ENCODE measurements at regions not wholly inside any gene's neighbourhood (a gene's known extent, or its start where the extent isn't known, plus 50 kb on each side); places are given as distances from the start of the nearest gene placed in this dataset.
"Not testable (repeated sequence)": the region's sequence is repeated elsewhere in the genome, so short reads cannot be mapped to it uniquely, and the experiment has no call there.

GRCh38 chr6:134447883-134448387 lies 130.0 kb upstream of the SGK1 start:
- peak; percentile 87 for DNase-seq

GRCh38 chr6:134447423-134447822 lies 129.5 kb upstream of the SGK1 start:
- no peak for DNase-seq

GRCh38 chr6:134446896-134447295 lies 129.0 kb upstream of the SGK1 start:
- DNase-seq: peak; percentile 39

GRCh38 chr6:134446218-134446848 lies 128.4 kb upstream of the SGK1 start:
- DNase-seq: no peak

- no peak for DNase-seq
Measured at GRCh38 chr6:134443009-134443408, 125.1 kb upstream of the SGK1 start.

GRCh38 chr6:134442073-134442472 lies 124.2 kb upstream of the SGK1 start:
- no peak for DNase-seq

GRCh38 chr6:134438837-134439236 lies 120.9 kb upstream of the SGK1 start:
- DNase-seq: no peak

GRCh38 chr6:134437376-134437775 lies 119.5 kb upstream of the SGK1 start:
- DNase-seq: peak; percentile 91

GRCh38 chr6:134436950-134437349 lies 119.0 kb upstream of the SGK1 start:
- peak; percentile 87 for DNase-seq

GRCh38 chr6:134436281-134436815 lies 118.4 kb upstream of the SGK1 start:
- peak; percentile 97 for DNase-seq

- DNase-seq: peak; percentile 30
Measured at GRCh38 chr6:134435814-134436280, 117.9 kb upstream of the SGK1 start.

- no peak for DNase-seq
Measured at GRCh38 chr6:134434019-134434942, 116.4 kb upstream of the SGK1 start.

GRCh38 chr6:134432036-134432435 lies 114.1 kb upstream of the SGK1 start:
- no peak for DNase-seq

GRCh38 chr6:134431421-134431859 lies 113.5 kb upstream of the SGK1 start:
- DNase-seq: no peak

GRCh38 chr6:134429861-134430380 lies 112.0 kb upstream of the SGK1 start:
- no peak for DNase-seq

- DNase-seq: no peak
Measured at GRCh38 chr6:134427721-134428120, 109.8 kb upstream of the SGK1 start.

- DNase-seq: no peak
Measured at GRCh38 chr6:134426623-134427022, 108.7 kb upstream of the SGK1 start.

- not testable (repeated sequence) for DNase-seq
Measured at GRCh38 chr6:134425917-134426316, 108.0 kb upstream of the SGK1 start.

- DNase-seq: no peak
Measured at GRCh38 chr6:134425513-134425912, 107.6 kb upstream of the SGK1 start.

- DNase-seq: peak; percentile 48
Measured at GRCh38 chr6:134424798-134425170, 106.9 kb upstream of the SGK1 start.

- peak; percentile 78 for DNase-seq
Measured at GRCh38 chr6:134424165-134424797, 106.4 kb upstream of the SGK1 start.

- peak; percentile 95 for DNase-seq
Measured at GRCh38 chr6:134422426-134423231, 104.7 kb upstream of the SGK1 start.
